Epithelial cell of proximal tubule (primary cell): ENCODE measurements at regions not wholly inside any gene's neighbourhood (a gene's known extent, or its start where the extent isn't known, plus 50 kb on each side); places are given as distances from the start of the nearest gene placed in this dataset.

ENCODE experiments used
- DNase-seq: peaks from one replicate; pipeline ENCODE4 v3.0.0-alpha.2; 2011; ENCODE audit warnings: low read depth
- H3K4me3 ChIP-seq: 2 replicates; pipeline ENCODE4 v1.5.1; 2011; ENCODE audit warnings: low read depth, mild to moderate bottlenecking, low read length
- CTCF ChIP-seq: conservative IDR thresholded peaks from 2 replicates; pipeline ENCODE4 v1.5.1; 2012; ENCODE audit warnings: low read depth, mild to moderate bottlenecking, low read length

GRCh38 chr1:114318961-114319360 is 165.3 kb upstream of the SYT6 start:
- H3K4me3 ChIP-seq = no peak overlapping the region
- no peak for TF ChIP-seq CTCF
- no peak for DNase-seq

GRCh38 chr1:114316204-114316603 is 162.5 kb upstream of the SYT6 start:
- no peak overlapping the region for H3K4me3 ChIP-seq

GRCh38 chr1:114315631-114316030 is 162.0 kb upstream of the SYT6 start:
- no peak for TF ChIP-seq CTCF
- H3K4me3 ChIP-seq = no peak overlapping the region
- DNase-seq = no peak

More at GRCh38 chr1:114316204-114316603, 162.5 kb upstream of the SYT6 start:
- no peak for DNase-seq
- no peak for TF ChIP-seq CTCF

GRCh38 chr1:114314576-114314975 is 160.9 kb upstream of the SYT6 start:
- TF ChIP-seq CTCF = no peak
- no peak for DNase-seq
- no peak overlapping the region for H3K4me3 ChIP-seq

- no peak for DNase-seq
- H3K4me3 ChIP-seq = no peak overlapping the region
- TF ChIP-seq CTCF = no peak
Observed at GRCh38 chr1:114314098-114314497, 160.4 kb upstream of the SYT6 start.

GRCh38 chr1:114310695-114311271 is 157.1 kb upstream of the SYT6 start:
- DNase-seq = no peak
- no peak for TF ChIP-seq CTCF
- no peak overlapping the region for H3K4me3 ChIP-seq

- no peak overlapping the region for H3K4me3 ChIP-seq
- DNase-seq = no peak
- TF ChIP-seq CTCF = no peak
Observed at GRCh38 chr1:114302821-114303220, 149.2 kb upstream of the SYT6 start.
